ENCODE measurements at regions not wholly inside any gene's neighbourhood (a gene's known extent, or its start where the extent isn't known, plus 50 kb on each side); places are given as distances from the start of the nearest gene placed in this dataset.
"Not testable (repeated sequence)": the region's sequence is repeated elsewhere in the genome, so short reads cannot be mapped to it uniquely, and the experiment has no call there.

GRCh38 chr9:86624630-86625029 is 270.4 kb upstream of the TUT7 start:
- DNase-seq (ENCODE audit: low read depth in 2 of 2): no peak

- no peak for DNase-seq (ENCODE audit: low read depth in 2 of 2)
Observed at GRCh38 chr9:86614871-86615849, 260.9 kb upstream of the TUT7 start.

GRCh38 chr9:86613943-86614342 is 259.7 kb upstream of the TUT7 start:
- DNase-seq (ENCODE audit: low read depth in 2 of 2): no peak

- not testable (repeated sequence) for DNase-seq (ENCODE audit: low read depth in 2 of 2)
Observed at GRCh38 chr9:86611534-86611933, 257.3 kb upstream of the TUT7 start.

GRCh38 chr9:86605303-86605702 is 251.1 kb upstream of the TUT7 start:
- no peak for DNase-seq (ENCODE audit: low read depth in 2 of 2)

- DNase-seq (ENCODE audit: low read depth in 2 of 2): no peak
Observed at GRCh38 chr9:86604741-86605140, 250.5 kb upstream of the TUT7 start.

GRCh38 chr9:86602715-86603114 is 248.5 kb upstream of the TUT7 start:
- DNase-seq (ENCODE audit: low read depth in 2 of 2): no peak

- DNase-seq (ENCODE audit: low read depth in 2 of 2): no peak
Observed at GRCh38 chr9:86601697-86602096, 247.5 kb upstream of the TUT7 start.

- no peak for DNase-seq (ENCODE audit: low read depth in 2 of 2)
Observed at GRCh38 chr9:86600977-86601376, 246.8 kb upstream of the TUT7 start.

- DNase-seq (ENCODE audit: low read depth in 2 of 2): no peak
Observed at GRCh38 chr9:86600291-86600690, 246.1 kb upstream of the TUT7 start.

- no peak for DNase-seq (ENCODE audit: low read depth in 2 of 2)
Observed at GRCh38 chr9:86599561-86599960, 245.4 kb upstream of the TUT7 start.

- no peak for DNase-seq (ENCODE audit: low read depth in 2 of 2)
Observed at GRCh38 chr9:86598411-86599239, 244.4 kb upstream of the TUT7 start.

- DNase-seq (ENCODE audit: low read depth in 2 of 2): no peak
Observed at GRCh38 chr9:86594724-86595123, 240.5 kb upstream of the TUT7 start.

GRCh38 chr9:86591472-86591871 is 237.3 kb upstream of the TUT7 start:
- no peak for DNase-seq (ENCODE audit: low read depth in 2 of 2)

GRCh38 chr9:86589730-86590129 is 235.5 kb upstream of the TUT7 start:
- no peak for DNase-seq (ENCODE audit: low read depth in 2 of 2)

- DNase-seq (ENCODE audit: low read depth in 2 of 2): no peak
Observed at GRCh38 chr9:86589273-86589672, 235.1 kb upstream of the TUT7 start.

- no peak for DNase-seq (ENCODE audit: low read depth in 2 of 2)
Observed at GRCh38 chr9:86586144-86586494, 231.9 kb upstream of the TUT7 start.

GRCh38 chr9:86585422-86586143 is 231.4 kb upstream of the TUT7 start:
- no peak for DNase-seq (ENCODE audit: low read depth in 2 of 2)

GRCh38 chr9:86580688-86581087 is 226.5 kb upstream of the TUT7 start:
- DNase-seq (ENCODE audit: low read depth in 2 of 2): no peak

GRCh38 chr9:86578722-86579121 is 224.5 kb upstream of the TUT7 start:
- DNase-seq (ENCODE audit: low read depth in 2 of 2): no peak

GRCh38 chr9:86577420-86578333 is 223.5 kb upstream of the TUT7 start:
- DNase-seq (ENCODE audit: low read depth in 2 of 2): no peak
